ENCODE measurements at regions not wholly inside any gene's neighbourhood (a gene's known extent, or its start where the extent isn't known, plus 50 kb on each side); places are given as distances from the start of the nearest gene placed in this dataset.

DNA sequence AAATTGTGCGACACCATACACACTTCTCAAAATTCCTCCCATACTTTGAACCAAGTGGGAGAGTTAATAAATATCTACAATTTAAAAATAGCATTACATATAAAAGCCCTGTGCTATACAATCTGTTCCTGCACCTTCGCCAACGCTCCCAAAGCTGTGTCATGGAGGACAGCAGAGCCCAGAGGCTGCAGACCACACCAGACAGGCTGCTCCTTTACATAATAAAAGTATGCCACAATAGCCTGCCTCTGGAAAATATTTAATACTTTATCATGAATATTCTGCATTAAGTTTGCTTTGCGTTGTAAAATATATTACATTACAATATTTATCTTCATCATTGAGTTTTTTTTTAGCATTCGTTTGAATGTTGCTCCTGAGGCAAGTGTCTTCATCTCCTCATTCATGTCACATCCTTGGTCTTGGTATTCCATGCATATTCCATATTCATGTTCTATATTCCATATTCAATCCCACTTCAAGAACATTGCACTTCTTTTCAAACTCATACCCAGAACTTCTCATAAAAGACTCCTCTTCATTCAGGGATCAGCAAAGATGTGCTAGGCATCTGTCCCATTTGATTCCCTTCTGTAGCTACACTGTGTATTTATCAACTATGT, 663.9 kb downstream of the POM121L12 start:
- TF ChIP-seq POLR2AphosphoS5 (IDR thresholded peaks at IDR 0.05) (no peak), POLR2A (IDR thresholded peaks at IDR 0.05) (no peak)
- TF ChIP-seq, protein P1, sequence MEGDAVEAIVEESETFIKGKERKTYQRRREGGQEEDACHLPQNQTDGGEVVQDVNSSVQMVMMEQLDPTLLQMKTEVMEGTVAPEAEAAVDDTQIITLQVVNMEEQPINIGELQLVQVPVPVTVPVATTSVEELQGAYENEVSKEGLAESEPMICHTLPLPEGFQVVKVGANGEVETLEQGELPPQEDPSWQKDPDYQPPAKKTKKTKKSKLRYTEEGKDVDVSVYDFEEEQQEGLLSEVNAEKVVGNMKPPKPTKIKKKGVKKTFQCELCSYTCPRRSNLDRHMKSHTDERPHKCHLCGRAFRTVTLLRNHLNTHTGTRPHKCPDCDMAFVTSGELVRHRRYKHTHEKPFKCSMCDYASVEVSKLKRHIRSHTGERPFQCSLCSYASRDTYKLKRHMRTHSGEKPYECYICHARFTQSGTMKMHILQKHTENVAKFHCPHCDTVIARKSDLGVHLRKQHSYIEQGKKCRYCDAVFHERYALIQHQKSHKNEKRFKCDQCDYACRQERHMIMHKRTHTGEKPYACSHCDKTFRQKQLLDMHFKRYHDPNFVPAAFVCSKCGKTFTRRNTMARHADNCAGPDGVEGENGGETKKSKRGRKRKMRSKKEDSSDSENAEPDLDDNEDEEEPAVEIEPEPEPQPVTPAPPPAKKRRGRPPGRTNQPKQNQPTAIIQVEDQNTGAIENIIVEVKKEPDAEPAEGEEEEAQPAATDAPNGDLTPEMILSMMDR (IDR thresholded peaks at IDR 0.05), result no peak
